HepG2 (cell line): ENCODE measurements at regions not wholly inside any gene's neighbourhood (a gene's known extent, or its start where the extent isn't known, plus 50 kb on each side); places are given as distances from the start of the nearest gene placed in this dataset.

Experiments used
- AGO2 ChIP-seq: fragments of 200-400 bp; formaldehyde crosslinking; optimal IDR thresholded peaks from 2 replicates; pipeline ENCODE3; 2017; ENCODE audit warnings: mild to moderate bottlenecking, low read depth, low read length, moderate library complexity
- HDAC2 ChIP-seq: sonication (generic); formaldehyde crosslinking; IDR thresholded peaks from 2 replicates; pipeline ENCODE4 v1.4.0; 2020; ENCODE audit warnings: missing genetic modification reagents
- HNF1A ChIP-seq, 2 experiments: sonication (generic) in 1 of 2; formaldehyde crosslinking in 1 of 2; IDR thresholded peaks; 2 replicates each; pipeline versions ENCODE4 v1.4.0 to v1.6.1; 2016 to 2020; ENCODE audit warnings: borderline replicate concordance in 1 of 2, low read depth in 1 of 2, mild to moderate bottlenecking in 1 of 2, missing genetic modification reagents in 1 of 2
- PHF20 ChIP-seq: sonication (generic); formaldehyde crosslinking; IDR thresholded peaks from 2 replicates; pipeline ENCODE4 v1.5.0; 2020; ENCODE audit warnings: mild to moderate bottlenecking, missing genetic modification reagents
- RNF219 ChIP-seq: sonication (generic); formaldehyde crosslinking; IDR thresholded peaks from 2 replicates; pipeline ENCODE4 v1.5.0; 2020; ENCODE audit warnings: mild to moderate bottlenecking, missing genetic modification reagents
- SCMH1 ChIP-seq: sonication (generic); formaldehyde crosslinking; IDR thresholded peaks from 2 replicates; pipeline ENCODE4 v1.9.0; 2021; ENCODE audit warnings: missing genetic modification reagents, mild to moderate bottlenecking, borderline replicate concordance
- ZNF142 ChIP-seq: sonication (generic); formaldehyde crosslinking; IDR thresholded peaks from 2 replicates; pipeline ENCODE4 v1.4.0; 2020; ENCODE audit warnings: missing genetic modification reagents
- ZNF350 ChIP-seq: sonication (generic); formaldehyde crosslinking; IDR thresholded peaks from 2 replicates; pipeline ENCODE4 v1.4.0; 2020; ENCODE audit warnings: mild to moderate bottlenecking, low read depth, missing genetic modification reagents, borderline replicate concordance
- ZNF687 ChIP-seq: sonication (generic); formaldehyde crosslinking; IDR thresholded peaks from 2 replicates; pipeline ENCODE4 v1.5.1; 2020; ENCODE audit warnings: mild to moderate bottlenecking, missing genetic modification reagents, moderate library complexity

GRCh38 chr6:63392092-63392724 lies 72.4 kb upstream of the LGSN start (continued):
- TF ChIP-seq ZNF687 (CRISPR knock-in tag) (peak; percentile 82), PHF20 (CRISPR knock-in tag) (0 out of 2 replicates have a peak, but pooled peaks have one; percentile 7), SCMH1 (CRISPR knock-in tag) (no peak), ZNF142 (CRISPR knock-in tag) (no peak), ZNF350 (no peak), RNF219 (CRISPR knock-in tag) (no peak), HNF1A (IDR thresholded peaks at IDR 0.05; ENCODE audit: low read depth) (no peak), HNF1A (CRISPR knock-in tag; IDR thresholded peaks at IDR 0.05; ENCODE audit: borderline replicate concordance) (no peak), AGO2 (peak; percentile 53), HDAC2 (0 out of 2 replicates have a peak, but pooled peaks have one; percentile 8)
